ELF-1 (cell line): ENCODE measurements at regions not wholly inside any gene's neighbourhood (a gene's known extent, or its start where the extent isn't known, plus 50 kb on each side); places are given as distances from the start of the nearest gene placed in this dataset.

Source experiments
- DNase-seq: peaks from one replicate; pipeline ENCODE4 v3.0.0-alpha.2; 2016; ENCODE audit warnings: low read depth, low spot score

- no peak for DNase-seq
Observed at GRCh38 chr20:57024849-57025248, 241.6 kb downstream of the BMP7 start.

GRCh38 chr20:57025261-57025660, 241.2 kb downstream of the BMP7 start:
- no peak for DNase-seq

GRCh38 chr20:57025666-57026224, 240.7 kb downstream of the BMP7 start:
- DNase-seq, result no peak

- DNase-seq, result peak; percentile 40
Observed at GRCh38 chr20:57027777-57028176, 238.7 kb downstream of the BMP7 start.

- peak; percentile 60 for DNase-seq
Observed at GRCh38 chr20:57030611-57031600, 235.5 kb downstream of the BMP7 start.

GRCh38 chr20:57031867-57032355, 234.5 kb downstream of the BMP7 start:
- no peak for DNase-seq

- DNase-seq, result peak; percentile 68
Observed at GRCh38 chr20:57032847-57033246, 233.6 kb downstream of the BMP7 start.

GRCh38 chr20:57034001-57034400, 232.4 kb downstream of the BMP7 start:
- DNase-seq, result no peak

GRCh38 chr20:57037689-57038088, 228.8 kb downstream of the BMP7 start:
- no peak for DNase-seq

- DNase-seq, result no peak
Observed at GRCh38 chr20:57038608-57039440, 227.6 kb downstream of the BMP7 start.

GRCh38 chr20:57040466-57040865, 226.0 kb downstream of the BMP7 start:
- DNase-seq, result no peak

GRCh38 chr20:57040924-57041323, 225.5 kb downstream of the BMP7 start:
- no peak for DNase-seq

- DNase-seq, result no peak
Observed at GRCh38 chr20:57043091-57043490, 223.3 kb downstream of the BMP7 start.

GRCh38 chr20:57043669-57044268, 222.7 kb downstream of the BMP7 start:
- DNase-seq, result no peak

GRCh38 chr20:57047281-57048026, 219.0 kb downstream of the BMP7 start:
- DNase-seq, result peak; percentile 66

GRCh38 chr20:57048027-57048869, 218.2 kb downstream of the BMP7 start:
- peak; percentile 91 for DNase-seq

GRCh38 chr20:57049296-57049695, 217.1 kb downstream of the BMP7 start:
- no peak for DNase-seq

- DNase-seq, result no peak
Observed at GRCh38 chr20:57051096-57051495, 215.3 kb downstream of the BMP7 start.

- DNase-seq, result no peak
Observed at GRCh38 chr20:57053067-57053466, 213.4 kb downstream of the BMP7 start.
